Adipocyte (in vitro differentiated cells): ENCODE measurements at regions not wholly inside any gene's neighbourhood (a gene's known extent, or its start where the extent isn't known, plus 50 kb on each side); places are given as distances from the start of the nearest gene placed in this dataset.

Experiments used
- DNase-seq: peaks from one replicate; pipeline ENCODE4 v3.0.0-alpha.2; 2015; ENCODE audit warnings: low read depth
- H3K27me3 ChIP-seq: replicated peaks from 2 replicates; pipeline ENCODE4 v1.7.0; 2013; ENCODE audit warnings: mild to moderate bottlenecking, low read length, moderate library complexity; ENCODE audit not compliant: control insufficient read depth, insufficient read depth
- H3K36me3 ChIP-seq: 2 replicates; pipeline ENCODE4 v1.7.0; 2013; ENCODE audit warnings: low read length, mild to moderate bottlenecking, moderate library complexity; ENCODE audit not compliant: control insufficient read depth, insufficient read depth, severe bottlenecking
- H3K4me1 ChIP-seq: 2 replicates; pipeline ENCODE4 v1.7.0; 2013; ENCODE audit warnings: mild to moderate bottlenecking, low read length, moderate library complexity; ENCODE audit not compliant: control insufficient read depth, insufficient read depth
- H3K4me3 ChIP-seq: 2 replicates; pipeline ENCODE4 v1.7.0; 2013; ENCODE audit warnings: mild to moderate bottlenecking, low read length, moderate library complexity
- H3K9ac ChIP-seq: 2 replicates; pipeline ENCODE4 v1.7.0; 2013; ENCODE audit warnings: mild to moderate bottlenecking, low read length, moderate library complexity
- H3K9me3 ChIP-seq: 2 replicates; pipeline ENCODE4 v1.7.0; 2013; ENCODE audit warnings: mild to moderate bottlenecking, low read length, moderate library complexity; ENCODE audit not compliant: control insufficient read depth

- Histone ChIP-seq H3K4me1 (no peaks in the 10 kb centered on the region), H3K4me3 (no peak overlapping the region), H3K9ac (no peak overlapping the region), H3K9me3 (peaks cover 21% of the 10 kb centered on the region), H3K36me3 (peaks cover 2% of the 10 kb centered on the region), H3K27me3 (no peaks in the 10 kb centered on the region)
- DNase-seq, result no peak
These were observed 80.8 kb upstream of the METRNL start for GRCh38 chr17:82998637-82999036.

- no peak overlapping the region for H3K4me3 ChIP-seq
- peaks cover 2% of the 10 kb centered on the region for H3K36me3 ChIP-seq
- H3K27me3 ChIP-seq, result no peaks in the 10 kb centered on the region
- no peaks in the 10 kb centered on the region for H3K4me1 ChIP-seq
- peaks cover 10% of the 10 kb centered on the region for H3K9me3 ChIP-seq
- H3K9ac ChIP-seq, result no peak overlapping the region
- no peak for DNase-seq
These were observed 78.7 kb upstream of the METRNL start for GRCh38 chr17:83000738-83001137.

GRCh38 chr17:83002118-83002805, 77.1 kb upstream of the METRNL start:
- no peak overlapping the region for H3K4me3 ChIP-seq
- DNase-seq, result no peak
- H3K36me3 ChIP-seq, result peaks cover 2% of the 10 kb centered on the region

GRCh38 chr17:83004791-83005380, 74.5 kb upstream of the METRNL start:
- H3K27me3 ChIP-seq, result no peaks in the 10 kb centered on the region
- no peaks in the 10 kb centered on the region for H3K9me3 ChIP-seq
- no peak overlapping the region for H3K9ac ChIP-seq
- no peak for DNase-seq
- no peak overlapping the region for H3K4me3 ChIP-seq
- H3K4me1 ChIP-seq, result no peaks in the 10 kb centered on the region
- H3K36me3 ChIP-seq, result peaks cover 2% of the 10 kb centered on the region

More at GRCh38 chr17:83002118-83002805, 77.1 kb upstream of the METRNL start:
- Histone ChIP-seq H3K27me3 (no peaks in the 10 kb centered on the region), H3K9me3 (peaks cover 10% of the 10 kb centered on the region), H3K9ac (no peak overlapping the region), H3K4me1 (no peaks in the 10 kb centered on the region)

- no peak for DNase-seq
- H3K27me3 ChIP-seq, result no peaks in the 10 kb centered on the region
- H3K9me3 ChIP-seq, result no peaks in the 10 kb centered on the region
- H3K4me1 ChIP-seq, result no peaks in the 10 kb centered on the region
- no peak overlapping the region for H3K9ac ChIP-seq
- H3K4me3 ChIP-seq, result no peak overlapping the region
- peaks cover 2% of the 10 kb centered on the region for H3K36me3 ChIP-seq
These were observed 73.8 kb upstream of the METRNL start for GRCh38 chr17:83005639-83006038.

- peak; percentile 20 for DNase-seq
- peak overlapping the region; percentile 2 for H3K9ac ChIP-seq
- H3K4me3 ChIP-seq, result peak overlapping the region; percentile 22
These were observed 72.6 kb upstream of the METRNL start for GRCh38 chr17:83006515-83007455.

GRCh38 chr17:83007504-83008185, 71.8 kb upstream of the METRNL start:
- H3K9me3 ChIP-seq, result no peaks in the 10 kb centered on the region
- peak overlapping the region; percentile 2 for H3K9ac ChIP-seq
- DNase-seq, result no peak
- H3K4me1 ChIP-seq, result no peaks in the 10 kb centered on the region
- H3K27me3 ChIP-seq, result no peaks in the 10 kb centered on the region
- no peak overlapping the region for H3K4me3 ChIP-seq
- no peaks in the 10 kb centered on the region for H3K36me3 ChIP-seq

More at GRCh38 chr17:83006515-83007455, 72.6 kb upstream of the METRNL start:
- H3K36me3 ChIP-seq, result no peaks in the 10 kb centered on the region
- H3K9me3 ChIP-seq, result no peaks in the 10 kb centered on the region
- H3K4me1 ChIP-seq, result no peaks in the 10 kb centered on the region
- H3K27me3 ChIP-seq, result no peaks in the 10 kb centered on the region

- Histone ChIP-seq H3K27me3 (no peaks in the 10 kb centered on the region), H3K4me3 (no peak overlapping the region), H3K4me1 (no peaks in the 10 kb centered on the region), H3K36me3 (no peaks in the 10 kb centered on the region), H3K9me3 (no peaks in the 10 kb centered on the region), H3K9ac (no peak overlapping the region)
- no peak for DNase-seq
These were observed 71.3 kb upstream of the METRNL start for GRCh38 chr17:83008186-83008510.

GRCh38 chr17:83008526-83008925, 70.9 kb upstream of the METRNL start:
- no peak for DNase-seq
- Histone ChIP-seq H3K4me1 (no peaks in the 10 kb centered on the region), H3K9ac (no peak overlapping the region), H3K36me3 (no peaks in the 10 kb centered on the region), H3K4me3 (no peak overlapping the region), H3K9me3 (no peaks in the 10 kb centered on the region), H3K27me3 (no peaks in the 10 kb centered on the region)

- H3K9me3 ChIP-seq, result no peaks in the 10 kb centered on the region
- H3K36me3 ChIP-seq, result no peaks in the 10 kb centered on the region
- H3K9ac ChIP-seq, result no peak overlapping the region
- H3K27me3 ChIP-seq, result no peaks in the 10 kb centered on the region
- no peak for DNase-seq
- H3K4me1 ChIP-seq, result no peaks in the 10 kb centered on the region
- H3K4me3 ChIP-seq, result no peak overlapping the region
These were observed 69.8 kb upstream of the METRNL start for GRCh38 chr17:83009414-83010205.
